Panc1 (cell line): ENCODE measurements at regions not wholly inside any gene's neighbourhood (a gene's known extent, or its start where the extent isn't known, plus 50 kb on each side); places are given as distances from the start of the nearest gene placed in this dataset.
"Not testable (repeated sequence)": the region's sequence is repeated elsewhere in the genome, so short reads cannot be mapped to it uniquely, and the experiment has no call there.

ENCODE experiments used
- ATAC-seq: fragments of 200-7000 bp; cut with Tn5 transposase; 2 replicates; pipeline ENCODE4 v1.9.1; 2020; ENCODE audit warnings: mild to moderate bottlenecking, moderate library complexity
- BruUV-seq: library from RNA; stranded (reverse); fragments of 400-500 nt; replicated peaks from 2 replicates; lab custom pipeline; 2021; lab: Mats Ljungman, UMichigan
- CTCF ChIA-PET: fragments of 300-600 bp; sonication (Branson Sonifier 250); formaldehyde crosslinking; loops from one replicate; lab custom pipeline; 2022; ENCODE audit warnings: antibody characterized with exemption; lab: Charles Lee
- POLR2A ChIA-PET: fragments of 300-600 bp; sonication (Branson Sonifier 250); formaldehyde crosslinking; loops from one replicate; lab custom pipeline; 2022; ENCODE audit warnings: antibody characterized with exemption; lab: Charles Lee
- DNase-seq: peaks from one replicate; pipeline ENCODE4 v3.0.0-alpha.2; 2010; ENCODE audit warnings: low read depth, low spot score
- H3K27ac ChIP-seq: 2 replicates; pipeline ENCODE4 v1.5.1; 2011; ENCODE audit warnings: mild to moderate bottlenecking, low read length, inconsistent platforms
- H3K27me3 ChIP-seq: fragments of 200-500 bp; sonication (Bioruptor generic); 2 replicates; pipeline ENCODE4 v1.6.0; 2014; ENCODE audit warnings: low read length, inconsistent platforms; ENCODE audit not compliant: control insufficient read depth, insufficient read depth
- H3K36me3 ChIP-seq: fragments of 200-500 bp; sonication (Bioruptor generic); 2 replicates; pipeline ENCODE4 v1.5.1; 2014; ENCODE audit warnings: inconsistent platforms, mild to moderate bottlenecking, low read length, moderate library complexity; ENCODE audit not compliant: control insufficient read depth, insufficient read depth
- H3K4me1 ChIP-seq: 2 replicates; pipeline ENCODE4 v1.5.1; 2011; ENCODE audit warnings: inconsistent platforms, mild to moderate bottlenecking, low read length, moderate library complexity; ENCODE audit not compliant: control insufficient read depth, insufficient read depth
- H3K4me3 ChIP-seq, 2 experiments: 2 replicates each; pipeline ENCODE4 v1.5.1; 2011 to 2012; ENCODE audit warnings: low read depth in 2 of 2, low read length in 2 of 2, mild to moderate bottlenecking in 2 of 2, inconsistent platforms in 1 of 2, moderate library complexity in 1 of 2
- H3K9me3 ChIP-seq: fragments of 200-500 bp; sonication (Bioruptor generic); 2 replicates; pipeline ENCODE4 v1.5.1; 2014; ENCODE audit warnings: low read depth, mild to moderate bottlenecking, inconsistent platforms, low read length, moderate library complexity; ENCODE audit not compliant: control insufficient read depth, insufficient read depth
- CTCF ChIP-seq: fragments of 450-650 bp; IDR thresholded peaks from 2 replicates; pipeline ENCODE4 v1.5.1; 2017; ENCODE audit warnings: mild to moderate bottlenecking
- POLR2AphosphoS5 ChIP-seq: IDR thresholded peaks from 2 replicates; pipeline ENCODE4 v1.6.1; 2012; ENCODE audit warnings: mild to moderate bottlenecking, low read depth, low read length, moderate library complexity
- SIN3A ChIP-seq: IDR thresholded peaks from 2 replicates; pipeline ENCODE4 v1.6.1; 2012; ENCODE audit warnings: low read depth, mild to moderate bottlenecking, low read length, moderate library complexity, borderline replicate concordance; ENCODE audit not compliant: insufficient read depth
- TCF7L2 ChIP-seq: IDR thresholded peaks from 2 replicates; pipeline ENCODE4 v1.6.1; 2011; ENCODE audit warnings: mild to moderate bottlenecking, low read depth, low read length, inconsistent platforms
- in situ Hi-C: cut with HindIII; loops from 2 replicates; pipeline ENCODE4 v1.10.0; 2016; ENCODE audit warnings: low sequenced_read_pairs, low pct_unique_long_range_greater_than_20kb
- intact Hi-C: fragments of 100-400 bp; cut with micrococcal nuclease; formaldehyde crosslinking; loops from one replicate; pipeline ENCODE4 v1.10.0; 2022; ENCODE audit not compliant: unreplicated experiment
- TF ChIP-seq, protein P1 (sequence below), 2 experiments: IDR thresholded peaks; 2 replicates each; pipeline ENCODE4 v1.6.1; 2011 to 2012; ENCODE audit warnings: low read depth in 2 of 2, control low read depth in 1 of 2, low read length in 1 of 2, mild to moderate bottlenecking in 1 of 2, moderate library complexity in 1 of 2; ENCODE audit not compliant: insufficient read depth in 1 of 2

GRCh38 chr16:8403978-8404749 lies 186.1 kb downstream of the TMEM114 start:
- no TSS peak for BruUV-seq
- H3K27ac ChIP-seq = no peak overlapping the region
- POLR2A ChIA-PET = no interaction called here
- DNase-seq (no peak), ATAC-seq (no peak)
- no peaks in the 10 kb centered on the region for H3K9me3 ChIP-seq
- intact Hi-C loops (no loop called here), in situ Hi-C loops (no loop called here)
- no peaks in the 10 kb centered on the region for H3K36me3 ChIP-seq
- no peaks in the 10 kb centered on the region for H3K4me1 ChIP-seq
- CTCF ChIA-PET = no interaction called here
- TF ChIP-seq CTCF = no peak
- no peak for TF ChIP-seq TCF7L2
- TF ChIP-seq, protein P1, sequence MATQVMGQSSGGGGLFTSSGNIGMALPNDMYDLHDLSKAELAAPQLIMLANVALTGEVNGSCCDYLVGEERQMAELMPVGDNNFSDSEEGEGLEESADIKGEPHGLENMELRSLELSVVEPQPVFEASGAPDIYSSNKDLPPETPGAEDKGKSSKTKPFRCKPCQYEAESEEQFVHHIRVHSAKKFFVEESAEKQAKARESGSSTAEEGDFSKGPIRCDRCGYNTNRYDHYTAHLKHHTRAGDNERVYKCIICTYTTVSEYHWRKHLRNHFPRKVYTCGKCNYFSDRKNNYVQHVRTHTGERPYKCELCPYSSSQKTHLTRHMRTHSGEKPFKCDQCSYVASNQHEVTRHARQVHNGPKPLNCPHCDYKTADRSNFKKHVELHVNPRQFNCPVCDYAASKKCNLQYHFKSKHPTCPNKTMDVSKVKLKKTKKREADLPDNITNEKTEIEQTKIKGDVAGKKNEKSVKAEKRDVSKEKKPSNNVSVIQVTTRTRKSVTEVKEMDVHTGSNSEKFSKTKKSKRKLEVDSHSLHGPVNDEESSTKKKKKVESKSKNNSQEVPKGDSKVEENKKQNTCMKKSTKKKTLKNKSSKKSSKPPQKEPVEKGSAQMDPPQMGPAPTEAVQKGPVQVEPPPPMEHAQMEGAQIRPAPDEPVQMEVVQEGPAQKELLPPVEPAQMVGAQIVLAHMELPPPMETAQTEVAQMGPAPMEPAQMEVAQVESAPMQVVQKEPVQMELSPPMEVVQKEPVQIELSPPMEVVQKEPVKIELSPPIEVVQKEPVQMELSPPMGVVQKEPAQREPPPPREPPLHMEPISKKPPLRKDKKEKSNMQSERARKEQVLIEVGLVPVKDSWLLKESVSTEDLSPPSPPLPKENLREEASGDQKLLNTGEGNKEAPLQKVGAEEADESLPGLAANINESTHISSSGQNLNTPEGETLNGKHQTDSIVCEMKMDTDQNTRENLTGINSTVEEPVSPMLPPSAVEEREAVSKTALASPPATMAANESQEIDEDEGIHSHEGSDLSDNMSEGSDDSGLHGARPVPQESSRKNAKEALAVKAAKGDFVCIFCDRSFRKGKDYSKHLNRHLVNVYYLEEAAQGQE (IDR thresholded peaks at IDR 0.05; ENCODE audit: insufficient read depth in 1 of 2, low read depth in 2 of 2, low read length in 1 of 2) = no peak
- TF ChIP-seq POLR2AphosphoS5 = no peak
- no peak for TF ChIP-seq SIN3A
- no peak overlapping the region for H3K4me3 ChIP-seq
- H3K27me3 ChIP-seq = peaks cover under 1% of the 10 kb centered on the region; the same call in 1 of the 2 replicates

DNA sequence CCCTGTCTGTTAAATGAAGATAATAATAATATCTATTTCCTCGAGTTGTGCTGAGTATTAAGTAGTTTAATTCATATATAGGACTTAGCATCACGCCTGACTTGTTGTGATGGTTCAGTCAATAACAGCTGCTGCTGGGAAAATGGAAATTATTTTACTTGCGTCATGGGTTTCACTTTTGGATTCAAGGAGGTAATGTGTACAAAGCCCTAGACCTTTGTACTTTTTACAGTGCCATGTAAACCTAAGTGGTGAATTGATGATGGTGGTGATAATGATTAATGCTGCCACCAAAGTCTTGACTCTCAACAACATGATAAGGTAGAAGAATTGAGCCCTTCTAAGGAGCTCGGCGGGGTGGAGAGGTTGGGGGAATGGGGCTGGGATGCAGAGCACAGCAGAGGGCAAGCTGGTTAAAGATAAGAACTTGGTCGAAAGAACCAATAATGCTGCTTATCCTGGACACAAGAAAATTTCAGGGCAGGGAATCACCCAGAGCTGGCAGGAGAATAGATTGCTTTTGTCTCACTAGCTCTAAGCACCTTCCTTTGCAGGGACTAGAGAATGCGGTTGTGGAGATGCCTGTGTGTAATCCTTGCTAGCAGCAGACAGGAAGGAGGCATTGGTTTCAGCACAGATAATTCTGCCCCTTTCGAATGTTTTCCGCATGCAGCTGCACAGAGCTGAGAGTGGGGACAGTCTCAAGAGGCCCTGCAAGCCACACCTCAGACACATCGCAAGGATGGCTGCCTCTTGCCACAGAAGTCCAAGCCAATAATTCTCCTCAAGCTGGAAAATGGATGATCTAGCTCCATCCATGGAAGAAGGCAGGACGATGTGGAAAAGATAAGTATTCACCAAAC lies 187.1 kb downstream of the TMEM114 start:
- DNase-seq = no peak
- no peaks in the 10 kb centered on the region for H3K4me1 ChIP-seq
- no peak for ATAC-seq
- no peaks in the 10 kb centered on the region for H3K9me3 ChIP-seq
- ChIA-PET POLR2A (no interaction called here), CTCF (no interaction called here)
- H3K36me3 ChIP-seq = no peaks in the 10 kb centered on the region
- no peak overlapping the region for H3K4me3 ChIP-seq
- in situ Hi-C loops (no loop called here), intact Hi-C loops (no loop called here)
- no TSS peak for BruUV-seq
- no peak overlapping the region for H3K27ac ChIP-seq
- TF ChIP-seq SIN3A (no peak), CTCF (no peak), POLR2AphosphoS5 (no peak), TCF7L2 (no peak)
- TF ChIP-seq, protein P1 (IDR thresholded peaks at IDR 0.05; ENCODE audit: insufficient read depth in 1 of 2, low read depth in 2 of 2, low read length in 1 of 2) = no peak
- H3K27me3 ChIP-seq = no peaks in the 10 kb centered on the region

GRCh38 chr16:8400683-8401082 lies 189.6 kb downstream of the TMEM114 start:
- in situ Hi-C loops, ATAC-seq: not testable (repeated sequence)

More at GRCh38 chr16:8400683-8401082, 189.6 kb downstream of the TMEM114 start:
- CTCF ChIA-PET, intact Hi-C loops, H3K36me3 ChIP-seq, POLR2A ChIA-PET, H3K4me1 ChIP-seq, DNase-seq, H3K27me3 ChIP-seq, H3K4me3 ChIP-seq, H3K27ac ChIP-seq, H3K9me3 ChIP-seq, BruUV-seq: not testable (repeated sequence)
